H1 (cell line): ENCODE measurements at regions not wholly inside any gene's neighbourhood (a gene's known extent, or its start where the extent isn't known, plus 50 kb on each side); places are given as distances from the start of the nearest gene placed in this dataset.

Source experiments
- CHD1 ChIP-seq: IDR thresholded peaks from 2 replicates; pipeline ENCODE4 v1.6.1; 2012; ENCODE audit warnings: low read depth, low read length, improper control_type of control experiment
- CHD7 ChIP-seq: fragments of 300-600 bp; sonication (generic); IDR thresholded peaks from 2 replicates; pipeline ENCODE4 v1.7.1; 2012; ENCODE audit warnings: low read length, moderate library complexity, mild to moderate bottlenecking, inconsistent platforms; ENCODE audit not compliant: insufficient replicate concordance
- CREB1 ChIP-seq: IDR thresholded peaks from 2 replicates; pipeline ENCODE4 v1.6.1; 2012; ENCODE audit warnings: inconsistent platforms
- GABPA ChIP-seq: IDR thresholded peaks from 2 replicates; pipeline ENCODE4 v1.6.1; 2011; ENCODE audit warnings: mild to moderate bottlenecking, low read length, moderate library complexity, borderline replicate concordance; ENCODE audit not compliant: insufficient read depth
- KDM4A ChIP-seq: IDR thresholded peaks from one replicate; pipeline ENCODE4 v1.7.1; 2012; ENCODE audit warnings: low read depth, mild to moderate bottlenecking, moderate library complexity, low read length, inconsistent platforms; ENCODE audit not compliant: severe bottlenecking
- NANOG ChIP-seq: IDR thresholded peaks from 2 replicates; pipeline ENCODE4 v1.6.1; 2011; ENCODE audit warnings: low read length, low read depth, mild to moderate bottlenecking, inconsistent platforms; ENCODE audit not compliant: insufficient read depth, poor library complexity, severe bottlenecking
- SP1 ChIP-seq: IDR thresholded peaks from 2 replicates; pipeline ENCODE4 v1.6.1; 2011; ENCODE audit warnings: low read depth, low read length
- SUZ12 ChIP-seq: fragments of 200-600 bp; sonication (generic); IDR thresholded peaks from 2 replicates; pipeline ENCODE4 v1.6.1; 2012; ENCODE audit warnings: mild to moderate bottlenecking, inconsistent platforms, low read length, moderate library complexity, mixed read lengths
- TAF7 ChIP-seq: optimal IDR thresholded peaks from 2 replicates; pipeline ENCODE3; 2011; ENCODE audit warnings: low read depth, mild to moderate bottlenecking, inconsistent platforms, low read length, moderate library complexity, borderline replicate concordance
- YY1 ChIP-seq: IDR thresholded peaks from 2 replicates; pipeline ENCODE4 v1.6.1; 2011; ENCODE audit warnings: low read depth, mild to moderate bottlenecking, low read length

- no peak for TF ChIP-seq CHD7
- no peak for TF ChIP-seq CHD1
- no peak for TF ChIP-seq TAF7
- TF ChIP-seq CREB1: no peak
- TF ChIP-seq KDM4A: no peak
- TF ChIP-seq NANOG: no peak
- no peak for TF ChIP-seq GABPA
- TF ChIP-seq YY1: no peak
- TF ChIP-seq SP1: no peak
- no peak for TF ChIP-seq SUZ12
- TF ChIP-seq, all 59 proteins: peak for 0
Measured at GRCh38 chr5:174807471-174807870, 83.1 kb downstream of the MSX2 start (continued).
